HEK293 (cell line): ENCODE measurements at regions not wholly inside any gene's neighbourhood (a gene's known extent, or its start where the extent isn't known, plus 50 kb on each side); places are given as distances from the start of the nearest gene placed in this dataset.

Source experiments
- MYNN ChIP-seq: fragments of 450-650 bp; formaldehyde crosslinking; IDR thresholded peaks from 2 replicates; pipeline ENCODE4 v1.5.1; 2016; ENCODE audit warnings: missing biosample characterization, missing genetic modification characterization, borderline replicate concordance
- ZBTB7A ChIP-seq: fragments of 450-650 bp; formaldehyde crosslinking; IDR thresholded peaks from 2 replicates; pipeline ENCODE4 v1.5.1; 2016; ENCODE audit warnings: low read depth, missing biosample characterization, missing genetic modification characterization
- ZNF114 ChIP-seq: fragments of 450-650 bp; formaldehyde crosslinking; IDR thresholded peaks from 2 replicates; pipeline ENCODE4 v1.5.0; 2017; ENCODE audit warnings: missing biosample characterization, missing genetic modification characterization
- ZNF133 ChIP-seq: fragments of 450-650 bp; formaldehyde crosslinking; IDR thresholded peaks from 2 replicates; pipeline ENCODE4 v1.5.1; 2016; ENCODE audit warnings: missing biosample characterization, missing genetic modification characterization
- ZNF239 ChIP-seq: fragments of 450-650 bp; formaldehyde crosslinking; IDR thresholded peaks from 2 replicates; pipeline ENCODE4 v1.5.1; 2016; ENCODE audit warnings: missing biosample characterization, missing genetic modification characterization
- ZSCAN16 ChIP-seq: fragments of 450-650 bp; formaldehyde crosslinking; IDR thresholded peaks from 2 replicates; pipeline ENCODE4 v1.5.1; 2016; ENCODE audit warnings: missing biosample characterization, missing genetic modification characterization
- TF ChIP-seq, protein P1 (sequence below): fragments of 450-650 bp; formaldehyde crosslinking; IDR thresholded peaks from 2 replicates; pipeline ENCODE4 v1.5.1; 2016; ENCODE audit warnings: missing biosample characterization, missing genetic modification characterization
- TF ChIP-seq, protein P2 (sequence below): fragments of 450-650 bp; formaldehyde crosslinking; IDR thresholded peaks from 2 replicates; pipeline ENCODE4 v1.5.1; 2016; ENCODE audit warnings: missing biosample characterization, missing genetic modification characterization
- TF ChIP-seq, protein P3 (sequence below): fragments of 450-650 bp; formaldehyde crosslinking; IDR thresholded peaks from 2 replicates; pipeline ENCODE4 v1.5.1; 2017; ENCODE audit warnings: missing biosample characterization, missing genetic modification characterization
- TF ChIP-seq, protein P4 (sequence below): fragments of 450-650 bp; formaldehyde crosslinking; IDR thresholded peaks from 2 replicates; pipeline ENCODE4 v1.5.1; 2016; ENCODE audit warnings: missing biosample characterization, missing genetic modification characterization

DNA sequence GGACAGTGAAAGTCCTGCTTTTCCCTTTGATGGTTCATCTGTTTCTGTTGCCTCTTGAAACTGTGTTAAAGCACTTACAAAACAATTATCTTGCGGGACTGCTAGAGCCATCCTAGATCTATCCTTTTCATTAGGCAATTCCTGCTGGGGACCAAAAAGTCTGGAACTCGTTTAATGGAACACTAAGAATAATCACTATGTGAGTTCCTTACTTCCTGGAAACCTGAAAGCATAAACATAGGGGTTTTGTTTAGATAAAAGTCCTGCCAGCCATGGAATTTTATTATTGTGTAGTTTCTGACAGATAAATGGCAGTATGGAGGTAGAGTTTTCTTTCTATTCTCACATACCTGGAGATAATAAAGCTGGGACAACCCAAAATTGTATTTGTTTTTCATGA lies 1133.3 kb downstream of the SORCS3 start:
- TF ChIP-seq, protein P1, sequence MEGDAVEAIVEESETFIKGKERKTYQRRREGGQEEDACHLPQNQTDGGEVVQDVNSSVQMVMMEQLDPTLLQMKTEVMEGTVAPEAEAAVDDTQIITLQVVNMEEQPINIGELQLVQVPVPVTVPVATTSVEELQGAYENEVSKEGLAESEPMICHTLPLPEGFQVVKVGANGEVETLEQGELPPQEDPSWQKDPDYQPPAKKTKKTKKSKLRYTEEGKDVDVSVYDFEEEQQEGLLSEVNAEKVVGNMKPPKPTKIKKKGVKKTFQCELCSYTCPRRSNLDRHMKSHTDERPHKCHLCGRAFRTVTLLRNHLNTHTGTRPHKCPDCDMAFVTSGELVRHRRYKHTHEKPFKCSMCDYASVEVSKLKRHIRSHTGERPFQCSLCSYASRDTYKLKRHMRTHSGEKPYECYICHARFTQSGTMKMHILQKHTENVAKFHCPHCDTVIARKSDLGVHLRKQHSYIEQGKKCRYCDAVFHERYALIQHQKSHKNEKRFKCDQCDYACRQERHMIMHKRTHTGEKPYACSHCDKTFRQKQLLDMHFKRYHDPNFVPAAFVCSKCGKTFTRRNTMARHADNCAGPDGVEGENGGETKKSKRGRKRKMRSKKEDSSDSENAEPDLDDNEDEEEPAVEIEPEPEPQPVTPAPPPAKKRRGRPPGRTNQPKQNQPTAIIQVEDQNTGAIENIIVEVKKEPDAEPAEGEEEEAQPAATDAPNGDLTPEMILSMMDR (tag by site-specific recombination), result no peak
- TF ChIP-seq MYNN, result no peak
- TF ChIP-seq ZSCAN16 (tag by site-specific recombination), result no peak
- no peak for TF ChIP-seq ZNF239 (tag by site-specific recombination)
- TF ChIP-seq, protein P2, sequence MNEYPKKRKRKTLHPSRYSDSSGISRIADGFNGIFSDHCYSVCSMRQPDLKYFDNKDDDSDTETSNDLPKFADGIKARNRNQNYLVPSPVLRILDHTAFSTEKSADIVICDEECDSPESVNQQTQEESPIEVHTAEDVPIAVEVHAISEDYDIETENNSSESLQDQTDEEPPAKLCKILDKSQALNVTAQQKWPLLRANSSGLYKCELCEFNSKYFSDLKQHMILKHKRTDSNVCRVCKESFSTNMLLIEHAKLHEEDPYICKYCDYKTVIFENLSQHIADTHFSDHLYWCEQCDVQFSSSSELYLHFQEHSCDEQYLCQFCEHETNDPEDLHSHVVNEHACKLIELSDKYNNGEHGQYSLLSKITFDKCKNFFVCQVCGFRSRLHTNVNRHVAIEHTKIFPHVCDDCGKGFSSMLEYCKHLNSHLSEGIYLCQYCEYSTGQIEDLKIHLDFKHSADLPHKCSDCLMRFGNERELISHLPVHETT, result no peak
- no peak for TF ChIP-seq ZNF133
- TF ChIP-seq ZNF114 (tag by site-specific recombination), result no peak
- TF ChIP-seq ZBTB7A (tag by site-specific recombination), result no peak
- TF ChIP-seq, protein P3, sequence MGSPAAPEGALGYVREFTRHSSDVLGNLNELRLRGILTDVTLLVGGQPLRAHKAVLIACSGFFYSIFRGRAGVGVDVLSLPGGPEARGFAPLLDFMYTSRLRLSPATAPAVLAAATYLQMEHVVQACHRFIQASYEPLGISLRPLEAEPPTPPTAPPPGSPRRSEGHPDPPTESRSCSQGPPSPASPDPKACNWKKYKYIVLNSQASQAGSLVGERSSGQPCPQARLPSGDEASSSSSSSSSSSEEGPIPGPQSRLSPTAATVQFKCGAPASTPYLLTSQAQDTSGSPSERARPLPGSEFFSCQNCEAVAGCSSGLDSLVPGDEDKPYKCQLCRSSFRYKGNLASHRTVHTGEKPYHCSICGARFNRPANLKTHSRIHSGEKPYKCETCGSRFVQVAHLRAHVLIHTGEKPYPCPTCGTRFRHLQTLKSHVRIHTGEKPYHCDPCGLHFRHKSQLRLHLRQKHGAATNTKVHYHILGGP (tag by site-specific recombination), result no peak
- TF ChIP-seq, protein P4, sequence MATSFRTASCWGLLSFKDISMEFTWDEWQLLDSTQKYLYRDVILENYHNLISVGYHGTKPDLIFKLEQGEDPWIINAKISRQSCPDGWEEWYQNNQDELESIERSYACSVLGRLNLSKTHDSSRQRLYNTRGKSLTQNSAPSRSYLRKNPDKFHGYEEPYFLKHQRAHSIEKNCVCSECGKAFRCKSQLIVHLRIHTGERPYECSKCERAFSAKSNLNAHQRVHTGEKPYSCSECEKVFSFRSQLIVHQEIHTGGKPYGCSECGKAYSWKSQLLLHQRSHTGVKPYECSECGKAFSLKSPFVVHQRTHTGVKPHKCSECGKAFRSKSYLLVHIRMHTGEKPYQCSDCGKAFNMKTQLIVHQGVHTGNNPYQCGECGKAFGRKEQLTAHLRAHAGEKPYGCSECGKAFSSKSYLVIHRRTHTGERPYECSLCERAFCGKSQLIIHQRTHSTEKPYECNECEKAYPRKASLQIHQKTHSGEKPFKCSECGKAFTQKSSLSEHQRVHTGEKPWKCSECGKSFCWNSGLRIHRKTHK, result no peak
